Heart right ventricle (tissue), 16 donors: ENCODE measurements at regions not wholly inside any gene's neighbourhood (a gene's known extent, or its start where the extent isn't known, plus 50 kb on each side); places are given as distances from the start of the nearest gene placed in this dataset.

Experiments
- ATAC-seq, 8 donors: fragments of 200-7000 bp; cut with Tn5 transposase; one replicate each; pipeline ENCODE4 v1.9.1; 2020; ENCODE audit warnings: mild to moderate bottlenecking in 8 of 8, moderate library complexity in 8 of 8, moderate number of reproducible peaks in 1 of 8
- DNase-seq, 2 donors: peaks; one replicate each; pipeline ENCODE4 v3.0.0-alpha.2; 2020
- H3K27ac ChIP-seq, 10 donors: fragments of 200-600 bp; sonication (generic) in 2 of 10; one replicate each; pipeline versions ENCODE4 v1.5.0 to v1.8.0; 2020 to 2022; ENCODE audit warnings: mild to moderate bottlenecking in 3 of 10
- H3K27me3 ChIP-seq, 7 donors: fragments of 200-600 bp; one replicate each; pipeline ENCODE4 v1.8.0; 2021 to 2022; ENCODE audit warnings: mild to moderate bottlenecking in 2 of 7
- H3K36me3 ChIP-seq, 9 donors: fragments of 200-600 bp; sonication (generic) in 1 of 9; one replicate each; pipeline versions ENCODE4 v1.5.0 to v1.8.0; 2020 to 2022; ENCODE audit warnings: mild to moderate bottlenecking in 2 of 9
- H3K4me1 ChIP-seq, 9 donors: fragments of 200-600 bp; sonication (generic) in 1 of 9; one replicate each; pipeline versions ENCODE4 v1.5.0 to v1.8.0; 2020 to 2022; ENCODE audit warnings: mild to moderate bottlenecking in 4 of 9
- H3K4me3 ChIP-seq, 10 donors: fragments of 200-600 bp; sonication (generic) in 2 of 10; one replicate each; pipeline versions ENCODE4 v1.5.0 to v1.8.0; 2020 to 2022; ENCODE audit warnings: mild to moderate bottlenecking in 7 of 10, moderate library complexity in 2 of 10
- H3K9me3 ChIP-seq, 11 donors: fragments of 200-600 bp in 10 of 11; sonication (generic) in 2 of 11; one replicate each; pipeline versions ENCODE4 v1.5.0 to v1.8.0; 2013 to 2022; ENCODE audit warnings: mild to moderate bottlenecking in 2 of 11, control low read depth in 1 of 11, moderate library complexity in 1 of 11
- CTCF ChIP-seq, 9 donors: fragments of 200-600 bp; sonication (generic) in 2 of 9; IDR thresholded peaks; one replicate each; pipeline versions ENCODE4 v1.5.0 to v1.8.0; 2021 to 2022; ENCODE audit warnings: antibody characterized with exemption in 9 of 9, mild to moderate bottlenecking in 5 of 9, moderate library complexity in 1 of 9
- WGBS, 2 donors: extraction: QIAGEN DNeasy Blood & Tissue Kit; methylation state at CpG; one replicate each; pipeline ENCODE4 v1.1.7; 2013; ENCODE audit warnings: inconsistent platforms in 1 of 2; 5-methylcytosine and 5-hydroxymethylcytosine counted together
- intact Hi-C, 10 donors: fragments of 100-400 bp; cut with DNase I; formaldehyde crosslinking; loops; one replicate each; pipeline versions ENCODE4 v1.11.1 to v1.14.2; 2022
- donor health status: Arrhythmogenic right ventricular cardiomyopathy.
- donor health status: ischemic (EF 13 %, LVEDD 7.1; RV severe dilation, severe dysfunction).
- donor health status: healthy with polysubstance abuse.
- donor health status: DM: no; HTN: yes; CAD: no.
- donor health status: DM: no; HTN: no; CAD: no.
- donor health status: ischemic (EF 25% LVEDD 6.9; RV normal size, moderate dysfunction).
- donor health status: ischemic (EF 25% LVEDD 5.7; RV mildly dilated, moderate dysfunction).
- donor health status: healthy.
- donor health status: DM: yes; HTN: yes; CAD: no.
- donor health status: Ischemic cardiomyopathy.
- donor health status: ischemic (EF 35%, LVEDD 5.7; RV mildly dilated, moderate dysfunction).
- donor health status: nonischemic (EF 11% LVEDD 7.7; RV severe dilation, severe dysfunction).
- donor health status: DM: yes; HTN: yes; CAD: no.
- donor health status: PGD.
- donor health status: ischemic (EF 29% LVEDD 5.4; RV normal size, mild dysfunction).
- donor health status: nonischemic (EF 23%, LVEDD 6.1; RV moderate dilation, normal function).

GRCh38 chr5:161216877-161217276 is 329.6 kb downstream of the GABRB2 start:
- Histone ChIP-seq H3K27ac (no peak overlapping the region), H3K36me3 (no peaks in the 10 kb centered on the region), H3K4me1 (no peaks in the 10 kb centered on the region), H3K27me3 (no peaks in the 10 kb centered on the region), H3K9me3 (peaks cover 0 to 4% (median 0%) of the 10 kb centered on the region in 11 donors), H3K4me3 (no peak overlapping the region)
- no peak for TF ChIP-seq CTCF (IDR thresholded peaks at IDR 0.05)
- no peak for ATAC-seq
- 76 to 82% methylated on average over 3 of the region's 3 CpGs for WGBS, 2 donors
- intact Hi-C loops = no loop called here
- DNase-seq = no peak

DNA sequence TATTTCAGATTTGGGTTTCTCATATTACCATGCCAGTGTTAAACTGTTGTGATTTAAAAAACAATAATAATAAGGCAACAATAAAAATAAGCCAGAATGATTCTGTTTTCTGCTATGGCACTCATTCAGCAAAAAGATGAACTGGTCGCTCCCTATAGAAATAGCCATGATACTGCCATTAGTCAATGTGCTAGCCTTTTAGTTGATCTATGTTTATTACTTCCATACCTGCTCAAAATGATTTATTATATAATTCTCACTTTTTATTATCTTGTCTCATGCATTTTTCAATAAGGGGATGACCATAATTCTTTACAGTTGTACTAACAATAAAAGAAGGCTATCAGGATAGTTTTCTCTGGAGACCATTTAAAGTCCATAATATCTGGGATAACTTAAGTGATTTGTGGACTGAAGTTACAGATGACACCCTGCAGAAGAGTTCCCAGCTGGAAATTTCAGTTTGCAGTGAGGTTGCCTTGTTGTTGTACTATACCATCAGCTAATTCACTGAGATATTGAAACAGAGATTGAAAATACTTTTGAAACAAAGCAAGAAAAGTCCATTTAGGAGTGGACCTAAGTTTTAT is 334.3 kb downstream of the GABRB2 start:
- intact Hi-C loops = no loop called here

DNA sequence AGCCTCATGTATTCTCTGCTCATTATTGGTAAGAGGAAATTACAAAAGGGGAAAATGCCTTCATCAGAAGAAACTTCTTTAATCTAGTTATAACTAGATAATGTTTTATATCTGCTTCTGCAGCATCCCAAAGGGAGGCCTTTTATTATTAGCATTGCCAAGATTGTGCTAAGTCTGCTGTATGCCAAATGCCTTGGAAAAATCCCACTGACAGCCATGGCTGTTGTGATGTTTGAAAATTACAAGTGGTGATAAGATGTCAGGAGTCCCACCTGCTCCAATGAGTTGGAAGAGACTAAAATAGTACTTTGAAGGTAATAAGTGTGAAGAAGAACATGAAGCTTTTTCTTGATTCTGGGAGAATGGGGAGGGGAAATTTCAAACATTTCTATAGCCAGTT is 345.0 kb downstream of the GABRB2 start:
- no peak overlapping the region for H3K4me3 ChIP-seq
- H3K27me3 ChIP-seq = peaks cover 0 to 2% (median 0%) of the 10 kb centered on the region in 7 donors
- DNase-seq (no peak), ATAC-seq (no peak)
- H3K36me3 ChIP-seq = no peaks in the 10 kb centered on the region
- H3K9me3 ChIP-seq = peaks cover 0 to 17% (median 0%) of the 10 kb centered on the region in 11 donors
- intact Hi-C loops = no loop called here
- no peaks in the 10 kb centered on the region for H3K4me1 ChIP-seq
- TF ChIP-seq CTCF (IDR thresholded peaks at IDR 0.05) = no peak
- no peak overlapping the region for H3K27ac ChIP-seq

More for the DNA sequence above, 334.3 kb downstream of the GABRB2 start:
- Histone ChIP-seq H3K27ac (no peak overlapping the region), H3K36me3 (no peaks in the 10 kb centered on the region), H3K4me1 (no peaks in the 10 kb centered on the region), H3K9me3 (no peaks in the 10 kb centered on the region), H3K4me3 (no peak overlapping the region), H3K27me3 (peaks cover 0 to 3% (median 0%) of the 10 kb centered on the region in 7 donors)
- TF ChIP-seq CTCF (IDR thresholded peaks at IDR 0.05) = no peak
- ATAC-seq = no peak
- 87 to 88% methylated on average over 1 of the region's 1 CpG for WGBS, 2 donors
- DNase-seq = no peak

GRCh38 chr5:161190778-161191177 is 338.8 kb upstream of the ATP10B start:
- 77 to 83% methylated on average over 2 of the region's 2 CpGs for WGBS, 2 donors
- H3K4me3 ChIP-seq = no peak overlapping the region
- intact Hi-C loops = no loop called here
- DNase-seq = no peak
- no peaks in the 10 kb centered on the region for H3K27me3 ChIP-seq
- no peaks in the 10 kb centered on the region for H3K4me1 ChIP-seq
- no peak overlapping the region for H3K27ac ChIP-seq
- no peaks in the 10 kb centered on the region for H3K9me3 ChIP-seq
- no peak for TF ChIP-seq CTCF (IDR thresholded peaks at IDR 0.05)
- no peaks in the 10 kb centered on the region for H3K36me3 ChIP-seq
- ATAC-seq = no peak
